ENCODE measurements at regions not wholly inside any gene's neighbourhood (a gene's known extent, or its start where the extent isn't known, plus 50 kb on each side); places are given as distances from the start of the nearest gene placed in this dataset.
A peak's percentile ranks its signal among the peaks of the same experiment; 100 is the strongest.

- TF ChIP-seq, protein P1, sequence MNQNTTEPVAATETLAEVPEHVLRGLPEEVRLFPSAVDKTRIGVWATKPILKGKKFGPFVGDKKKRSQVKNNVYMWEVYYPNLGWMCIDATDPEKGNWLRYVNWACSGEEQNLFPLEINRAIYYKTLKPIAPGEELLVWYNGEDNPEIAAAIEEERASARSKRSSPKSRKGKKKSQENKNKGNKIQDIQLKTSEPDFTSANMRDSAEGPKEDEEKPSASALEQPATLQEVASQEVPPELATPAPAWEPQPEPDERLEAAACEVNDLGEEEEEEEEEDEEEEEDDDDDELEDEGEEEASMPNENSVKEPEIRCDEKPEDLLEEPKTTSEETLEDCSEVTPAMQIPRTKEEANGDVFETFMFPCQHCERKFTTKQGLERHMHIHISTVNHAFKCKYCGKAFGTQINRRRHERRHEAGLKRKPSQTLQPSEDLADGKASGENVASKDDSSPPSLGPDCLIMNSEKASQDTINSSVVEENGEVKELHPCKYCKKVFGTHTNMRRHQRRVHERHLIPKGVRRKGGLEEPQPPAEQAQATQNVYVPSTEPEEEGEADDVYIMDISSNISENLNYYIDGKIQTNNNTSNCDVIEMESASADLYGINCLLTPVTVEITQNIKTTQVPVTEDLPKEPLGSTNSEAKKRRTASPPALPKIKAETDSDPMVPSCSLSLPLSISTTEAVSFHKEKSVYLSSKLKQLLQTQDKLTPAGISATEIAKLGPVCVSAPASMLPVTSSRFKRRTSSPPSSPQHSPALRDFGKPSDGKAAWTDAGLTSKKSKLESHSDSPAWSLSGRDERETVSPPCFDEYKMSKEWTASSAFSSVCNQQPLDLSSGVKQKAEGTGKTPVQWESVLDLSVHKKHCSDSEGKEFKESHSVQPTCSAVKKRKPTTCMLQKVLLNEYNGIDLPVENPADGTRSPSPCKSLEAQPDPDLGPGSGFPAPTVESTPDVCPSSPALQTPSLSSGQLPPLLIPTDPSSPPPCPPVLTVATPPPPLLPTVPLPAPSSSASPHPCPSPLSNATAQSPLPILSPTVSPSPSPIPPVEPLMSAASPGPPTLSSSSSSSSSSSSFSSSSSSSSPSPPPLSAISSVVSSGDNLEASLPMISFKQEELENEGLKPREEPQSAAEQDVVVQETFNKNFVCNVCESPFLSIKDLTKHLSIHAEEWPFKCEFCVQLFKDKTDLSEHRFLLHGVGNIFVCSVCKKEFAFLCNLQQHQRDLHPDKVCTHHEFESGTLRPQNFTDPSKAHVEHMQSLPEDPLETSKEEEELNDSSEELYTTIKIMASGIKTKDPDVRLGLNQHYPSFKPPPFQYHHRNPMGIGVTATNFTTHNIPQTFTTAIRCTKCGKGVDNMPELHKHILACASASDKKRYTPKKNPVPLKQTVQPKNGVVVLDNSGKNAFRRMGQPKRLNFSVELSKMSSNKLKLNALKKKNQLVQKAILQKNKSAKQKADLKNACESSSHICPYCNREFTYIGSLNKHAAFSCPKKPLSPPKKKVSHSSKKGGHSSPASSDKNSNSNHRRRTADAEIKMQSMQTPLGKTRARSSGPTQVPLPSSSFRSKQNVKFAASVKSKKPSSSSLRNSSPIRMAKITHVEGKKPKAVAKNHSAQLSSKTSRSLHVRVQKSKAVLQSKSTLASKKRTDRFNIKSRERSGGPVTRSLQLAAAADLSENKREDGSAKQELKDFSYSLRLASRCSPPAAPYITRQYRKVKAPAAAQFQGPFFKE (tag by site-specific recombination; IDR thresholded peaks at IDR 0.05; ENCODE audit: borderline replicate concordance) = no peak
- no peak for TF ChIP-seq ZNF341 (tag by site-specific recombination; IDR thresholded peaks at IDR 0.05; ENCODE audit: low read depth)
- no peak for TF ChIP-seq ZNF473 (tag by site-specific recombination; IDR thresholded peaks at IDR 0.05)
- TF ChIP-seq ZNF544 (tag by site-specific recombination; IDR thresholded peaks at IDR 0.05) = no peak
Measured at GRCh38 chr6:165926378-165926777, 241.3 kb downstream of the TBXT start (continued).

DNA sequence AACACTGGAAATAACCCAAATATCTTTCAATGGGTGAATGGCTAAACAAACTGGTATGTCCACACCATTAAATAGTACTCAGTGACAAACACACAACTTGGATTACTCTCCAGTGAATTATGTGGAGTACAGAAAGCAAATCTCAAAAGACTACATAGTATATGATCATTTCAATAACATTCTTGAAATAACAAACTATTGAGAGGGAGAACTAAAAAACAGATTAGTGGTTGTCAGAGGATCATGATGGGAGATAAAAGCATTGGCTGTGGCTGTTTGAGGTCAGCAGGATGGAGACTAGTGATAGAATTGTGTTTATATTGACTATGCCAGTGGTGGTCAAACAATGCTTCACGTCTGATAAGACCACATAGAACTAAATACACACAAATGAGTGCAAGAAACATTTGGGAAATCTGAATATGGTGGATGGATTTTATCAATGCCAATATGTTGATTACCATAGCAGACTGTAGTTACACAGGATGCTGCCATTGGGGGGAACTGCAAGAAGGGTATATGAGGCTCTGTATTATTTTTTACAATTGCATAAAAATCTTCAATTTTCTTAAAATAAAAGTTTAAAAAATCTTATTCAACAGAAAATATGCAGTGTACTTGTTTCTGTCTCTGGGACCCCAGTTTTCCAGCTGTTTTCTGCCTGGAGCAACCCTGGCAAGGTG, 242.0 kb downstream of the TBXT start:
- POLR2A ChIA-PET = no interaction called here
- Histone ChIP-seq H3K27ac (ENCODE audit: extremely low read depth, low read depth, low read length) (no peak overlapping the region), H3K36me3 (ENCODE audit: control insufficient read depth in 2 of 2, insufficient read depth in 1 of 2, low read length in 2 of 2) (no peaks in the 10 kb centered on the region), H3K9me3 (ENCODE audit: control insufficient read depth, insufficient read depth, low read depth, low read length) (no peaks in the 10 kb centered on the region), H3K4me1 (ENCODE audit: control insufficient read depth, insufficient read depth, low read length) (no peaks in the 10 kb centered on the region), H3K4me3 (ENCODE audit: low read depth, low read length) (no peak overlapping the region)
- CTCF ChIA-PET = interaction anchor here (1.6 kb wide), 1 partner anchor 173 kb away, joined by 3 read pairs; no protein-coding TSS in a partner anchor
- peak; percentile 96 for TF ChIP-seq ZNF529 (tag by site-specific recombination; IDR thresholded peaks at IDR 0.05; ENCODE audit: insufficient replicate concordance)
- no peak for TF ChIP-seq KLF17 (tag by site-specific recombination; IDR thresholded peaks at IDR 0.05)

- H3K27ac ChIP-seq (ENCODE audit: extremely low read depth, low read depth, low read length) = no peak overlapping the region
- TF ChIP-seq ZNF433 (tag by site-specific recombination; IDR thresholded peaks at IDR 0.05; ENCODE audit: low read depth) = no peak
- TF ChIP-seq ZNF449 (tag by site-specific recombination; IDR thresholded peaks at IDR 0.05) = 0 out of 2 replicates have a peak, but pooled peaks have one; percentile 37
- H3K9me3 ChIP-seq (ENCODE audit: control insufficient read depth, insufficient read depth, low read depth, low read length) = no peaks in the 10 kb centered on the region
- H3K4me3 ChIP-seq (ENCODE audit: low read depth, low read length) = no peak overlapping the region
- POLR2A ChIA-PET = no interaction called here
- CTCF ChIA-PET = interaction anchor here (0.7 to 1.2 kb wide), 3 partner anchors 37 to 175 kb away, joined by 3 to 5 read pairs (median 3); no protein-coding TSS in a partner anchor
- no peaks in the 10 kb centered on the region for H3K36me3 ChIP-seq (ENCODE audit: control insufficient read depth in 2 of 2, insufficient read depth in 1 of 2, low read length in 2 of 2)
- H3K4me1 ChIP-seq (ENCODE audit: control insufficient read depth, insufficient read depth, low read length) = no peaks in the 10 kb centered on the region
Measured at GRCh38 chr6:165922309-165922794, 245.3 kb downstream of the TBXT start.

Measured in HEK293 (cell line).